Mesothelial cell of epicardium (in vitro differentiated cells): ENCODE measurements at regions not wholly inside any gene's neighbourhood (a gene's known extent, or its start where the extent isn't known, plus 50 kb on each side); places are given as distances from the start of the nearest gene placed in this dataset.
"Not testable (repeated sequence)": the region's sequence is repeated elsewhere in the genome, so short reads cannot be mapped to it uniquely, and the experiment has no call there.

Experiments
- DNase-seq, 2 experiments: peaks; one replicate each; pipeline ENCODE4 v3.0.0; 2021; ENCODE audit warnings: low spot score in 2 of 2; ENCODE audit not compliant: unreplicated experiment in 2 of 2
- H3K27ac Mint-ChIP-seq: 2 replicates; pipeline ENCODE4 v1.8.0; 2021; ENCODE audit warnings: mixed read lengths
- H3K27me3 Mint-ChIP-seq: 2 replicates; pipeline ENCODE4 v1.8.0; 2021; ENCODE audit warnings: low read depth, mixed read lengths
- H3K36me3 Mint-ChIP-seq: 2 replicates; pipeline ENCODE4 v1.8.0; 2021; ENCODE audit warnings: mixed read lengths
- H3K4me1 Mint-ChIP-seq: 2 replicates; pipeline ENCODE4 v1.8.0; 2021; ENCODE audit warnings: mixed read lengths
- H3K4me3 Mint-ChIP-seq: 2 replicates; pipeline ENCODE4 v1.8.0; 2021; ENCODE audit warnings: mild to moderate bottlenecking, moderate library complexity, mixed read lengths
- H3K9me3 Mint-ChIP-seq: 2 replicates; pipeline ENCODE4 v1.8.0; 2021; ENCODE audit warnings: mixed read lengths
- CTCF ChIP-seq: fragments of 200-600 bp; sonication (generic); IDR thresholded peaks from one replicate; pipeline ENCODE4 v1.5.0; 2021; ENCODE audit warnings: antibody characterized with exemption; ENCODE audit not compliant: unreplicated experiment

GRCh38 chr7:68185631-68186456 lies 1189.2 kb downstream of the TYW1 start:
- no peak for DNase-seq
- Mint-ChIP-seq H3K9me3 (peaks cover 4% of the 10 kb centered on the region), H3K4me3 (no peak overlapping the region), H3K27ac (no peak overlapping the region), H3K27me3 (peaks cover 3% of the 10 kb centered on the region), H3K4me1 (no peaks in the 10 kb centered on the region), H3K36me3 (no peaks in the 10 kb centered on the region)
- no peak for TF ChIP-seq CTCF

GRCh38 chr7:68187532-68187931 lies 1190.9 kb downstream of the TYW1 start:
- TF ChIP-seq CTCF: no peak
- no peak overlapping the region for H3K27ac Mint-ChIP-seq
- no peak for DNase-seq
- no peaks in the 10 kb centered on the region for H3K36me3 Mint-ChIP-seq
- H3K4me1 Mint-ChIP-seq: peaks cover 4% of the 10 kb centered on the region
- H3K9me3 Mint-ChIP-seq: peaks cover 4% of the 10 kb centered on the region
- no peaks in the 10 kb centered on the region for H3K27me3 Mint-ChIP-seq
- no peak overlapping the region for H3K4me3 Mint-ChIP-seq

- no peak for TF ChIP-seq CTCF
- H3K36me3 Mint-ChIP-seq: no peaks in the 10 kb centered on the region
- H3K9me3 Mint-ChIP-seq: no peaks in the 10 kb centered on the region
- H3K27me3 Mint-ChIP-seq: no peaks in the 10 kb centered on the region
- no peak overlapping the region for H3K27ac Mint-ChIP-seq
- H3K4me1 Mint-ChIP-seq: peaks cover 9% of the 10 kb centered on the region
- DNase-seq: no peak
- no peak overlapping the region for H3K4me3 Mint-ChIP-seq
These were observed 1196.3 kb downstream of the TYW1 start for GRCh38 chr7:68192941-68193340.

- not testable (repeated sequence) for H3K27me3 Mint-ChIP-seq
These were observed 1199.0 kb downstream of the TYW1 start for GRCh38 chr7:68195642-68196041.

GRCh38 chr7:68200051-68200670 lies 1203.5 kb downstream of the TYW1 start:
- Mint-ChIP-seq H3K27me3 (no peaks in the 10 kb centered on the region), H3K27ac (no peak overlapping the region), H3K4me1 (peaks cover 20% of the 10 kb centered on the region), H3K4me3 (no peak overlapping the region), H3K9me3 (no peaks in the 10 kb centered on the region), H3K36me3 (no peaks in the 10 kb centered on the region)
- DNase-seq: no peak
- TF ChIP-seq CTCF: no peak

More at GRCh38 chr7:68195642-68196041, 1199.0 kb downstream of the TYW1 start:
- DNase-seq, H3K9me3 Mint-ChIP-seq, H3K36me3 Mint-ChIP-seq, H3K4me3 Mint-ChIP-seq, H3K27ac Mint-ChIP-seq: not testable (repeated sequence)
- peaks cover 16% of the 10 kb centered on the region for H3K4me1 Mint-ChIP-seq

- H3K4me3 Mint-ChIP-seq: no peak overlapping the region
These were observed 1206.6 kb downstream of the TYW1 start for GRCh38 chr7:68203251-68203650.

More at GRCh38 chr7:68203251-68203650, 1206.6 kb downstream of the TYW1 start:
- H3K36me3 Mint-ChIP-seq: no peaks in the 10 kb centered on the region
- no peak for TF ChIP-seq CTCF
- H3K27me3 Mint-ChIP-seq: no peaks in the 10 kb centered on the region
- H3K4me1 Mint-ChIP-seq: peaks cover 28% of the 10 kb centered on the region
- no peak overlapping the region for H3K27ac Mint-ChIP-seq
- DNase-seq: no peak
- no peaks in the 10 kb centered on the region for H3K9me3 Mint-ChIP-seq
